H9 (cell line): ENCODE measurements at regions not wholly inside any gene's neighbourhood (a gene's known extent, or its start where the extent isn't known, plus 50 kb on each side); places are given as distances from the start of the nearest gene placed in this dataset.
A peak's percentile ranks its signal among the peaks of the same experiment; 100 is the strongest.

ENCODE experiments used
- DNase-seq: peaks from one replicate; pipeline ENCODE4 v3.0.0-alpha.2; 2017
- H2AFZ ChIP-seq: one replicate; pipeline ENCODE4 v1.6.1; 2013; ENCODE audit warnings: mild to moderate bottlenecking, low read length, control low read depth, moderate library complexity
- H2AK5ac ChIP-seq: 2 replicates; pipeline ENCODE4 v1.6.1; 2013; ENCODE audit warnings: low read length, control low read depth, mixed read lengths; ENCODE audit not compliant: insufficient read length
- H2BK120ac ChIP-seq: one replicate; pipeline ENCODE4 v1.6.1; 2013; ENCODE audit warnings: low read depth, mild to moderate bottlenecking, low read length, control low read depth, inconsistent platforms; ENCODE audit not compliant: poor library complexity, severe bottlenecking
- H2BK12ac ChIP-seq: 2 replicates; pipeline ENCODE4 v1.6.1; 2013; ENCODE audit warnings: low read length, control low read depth, mixed read lengths, low read depth; ENCODE audit not compliant: insufficient read length
- H2BK15ac ChIP-seq: 2 replicates; pipeline ENCODE4 v1.6.1; 2013; ENCODE audit warnings: low read depth, low read length, control low read depth
- H2BK20ac ChIP-seq: one replicate; pipeline ENCODE4 v1.6.1; 2013; ENCODE audit warnings: low read depth, mild to moderate bottlenecking, low read length, control low read depth, inconsistent platforms; ENCODE audit not compliant: poor library complexity, severe bottlenecking
- H2BK5ac ChIP-seq: 2 replicates; pipeline ENCODE4 v1.6.1; 2013; ENCODE audit warnings: low read length, control low read depth, mixed read lengths; ENCODE audit not compliant: insufficient read length
- H3K14ac ChIP-seq: 2 replicates; pipeline ENCODE4 v1.6.1; 2013; ENCODE audit warnings: low read length, control low read depth; ENCODE audit not compliant: insufficient read depth
- H3K18ac ChIP-seq: 2 replicates; pipeline ENCODE4 v1.6.1; 2013; ENCODE audit warnings: low read depth, mild to moderate bottlenecking, mixed read lengths, low read length, control low read depth; ENCODE audit not compliant: insufficient read length
- H3K23ac ChIP-seq: 2 replicates; pipeline ENCODE4 v1.6.1; 2013; ENCODE audit warnings: low read length, control low read depth, mixed read lengths, low read depth; ENCODE audit not compliant: insufficient read length
- H3K23me2 ChIP-seq: 2 replicates; pipeline ENCODE4 v1.6.1; 2013; ENCODE audit warnings: low read depth, mild to moderate bottlenecking, mixed read lengths, low read length, control low read depth; ENCODE audit not compliant: insufficient read length, poor library complexity, severe bottlenecking
- H3K27ac ChIP-seq: 2 replicates; pipeline ENCODE4 v1.5.1; 2013; ENCODE audit warnings: low read length, control low read depth, mixed read lengths, low read depth; ENCODE audit not compliant: insufficient read length
- H3K27me3 ChIP-seq: 2 replicates; pipeline ENCODE4 v1.6.1; 2013; ENCODE audit warnings: low read length, control low read depth, inconsistent platforms; ENCODE audit not compliant: insufficient read depth
- H3K4ac ChIP-seq: 2 replicates; pipeline ENCODE4 v1.6.1; 2013; ENCODE audit warnings: low read depth, mild to moderate bottlenecking, control low read depth, inconsistent platforms, low read length, moderate library complexity
- H3K4me1 ChIP-seq: 2 replicates; pipeline ENCODE4 v1.6.1; 2013; ENCODE audit warnings: low read length, control low read depth, inconsistent platforms; ENCODE audit not compliant: insufficient read depth
- H3K4me2 ChIP-seq: 2 replicates; pipeline ENCODE4 v1.6.1; 2013; ENCODE audit warnings: low read length, control low read depth, mixed read lengths; ENCODE audit not compliant: insufficient read length, insufficient read depth
- H3K56ac ChIP-seq: 2 replicates; pipeline ENCODE4 v1.6.1; 2013; ENCODE audit warnings: low read depth, mild to moderate bottlenecking, mixed read lengths, low read length, control low read depth; ENCODE audit not compliant: insufficient read length
- H3K79me1 ChIP-seq: 2 replicates; pipeline ENCODE4 v1.6.1; 2013; ENCODE audit warnings: low read depth, mild to moderate bottlenecking, moderate library complexity, low read length, control low read depth, inconsistent platforms; ENCODE audit not compliant: insufficient read depth, poor library complexity, severe bottlenecking
- H3K79me2 ChIP-seq: 2 replicates; pipeline ENCODE4 v1.6.1; 2013; ENCODE audit warnings: low read length, control low read depth, inconsistent platforms; ENCODE audit not compliant: insufficient read depth
- H3K9ac ChIP-seq: 2 replicates; pipeline ENCODE4 v1.6.1; 2013; ENCODE audit warnings: low read length, control low read depth, mixed read lengths; ENCODE audit not compliant: insufficient read length; ENCODE audit errors: extremely low read depth
- H3K9me3 ChIP-seq: one replicate; pipeline ENCODE4 v1.6.1; 2013; ENCODE audit warnings: low read depth, low read length, inconsistent platforms; ENCODE audit not compliant: control insufficient read depth
- H3T11ph ChIP-seq: one replicate; pipeline ENCODE4 v1.6.1; 2013; ENCODE audit warnings: mild to moderate bottlenecking, low read length, control low read depth, inconsistent platforms
- H4K20me1 ChIP-seq: one replicate; pipeline ENCODE4 v1.6.1; 2013; ENCODE audit not compliant: control insufficient read depth, insufficient read length, insufficient read depth
- H4K5ac ChIP-seq: 2 replicates; pipeline ENCODE4 v1.6.1; 2013; ENCODE audit warnings: low read depth, mild to moderate bottlenecking, mixed read lengths, low read length, control low read depth; ENCODE audit not compliant: insufficient read length
- H4K8ac ChIP-seq: replicated peaks from 2 replicates; pipeline ENCODE4 v1.6.1; 2013; ENCODE audit warnings: low read length, control low read depth, mixed read lengths, low read depth; ENCODE audit not compliant: insufficient read length
- H4K91ac ChIP-seq: 2 replicates; pipeline ENCODE4 v1.6.1; 2013; ENCODE audit warnings: low read depth, mild to moderate bottlenecking, moderate library complexity, mixed read lengths, low read length, control low read depth; ENCODE audit not compliant: insufficient read length
- H3K27ac Mint-ChIP-seq, 3 experiments: 2 replicates in 2 of 3; 3 replicates in 1 of 3; pipeline ENCODE4 v1.8.0; 2020 to 2021; ENCODE audit warnings: mixed read lengths in 3 of 3, mild to moderate bottlenecking in 1 of 3, moderate library complexity in 1 of 3
- H3K27me3 Mint-ChIP-seq: 2 replicates; pipeline ENCODE4 v1.8.0; 2021; ENCODE audit warnings: low read depth, mild to moderate bottlenecking, moderate library complexity, mixed read lengths
- H3K36me3 Mint-ChIP-seq, 3 experiments: 2 replicates in 2 of 3; 3 replicates in 1 of 3; pipeline ENCODE4 v1.8.0; 2020 to 2021; ENCODE audit warnings: low read depth in 3 of 3, mixed read lengths in 3 of 3; ENCODE audit not compliant: insufficient read depth in 1 of 3
- H3K4me1 Mint-ChIP-seq, 2 experiments: 2 replicates each; pipeline ENCODE4 v1.8.0; 2020; ENCODE audit warnings: mixed read lengths in 2 of 2
- H3K4me3 Mint-ChIP-seq, 2 experiments: 2 replicates in 1 of 2; 3 replicates in 1 of 2; pipeline ENCODE4 v1.8.0; 2020 to 2021; ENCODE audit warnings: mild to moderate bottlenecking in 2 of 2, mixed read lengths in 2 of 2, moderate library complexity in 1 of 2
- H3K9me3 Mint-ChIP-seq, 2 experiments: 2 replicates in 1 of 2; 3 replicates in 1 of 2; pipeline ENCODE4 v1.8.0; 2020; ENCODE audit warnings: mild to moderate bottlenecking in 2 of 2, mixed read lengths in 2 of 2, moderate library complexity in 1 of 2
- WGBS: extraction: QIAGEN DNeasy Blood & Tissue Kit; methylation state at CpG from one replicate; pipeline ENCODE4 v1.1.7; 2013; ENCODE audit warnings: missing lambda C conversion rate, low lambda C conversion rate, mixed read lengths; ENCODE audit not compliant: insufficient read length; ENCODE audit errors: extremely low coverage; 5-methylcytosine and 5-hydroxymethylcytosine counted together
- TF ChIP-seq, protein P1 (sequence below): fragments of 200-600 bp; sonication (generic); conservative IDR thresholded peaks from 3 replicates; pipeline ENCODE4 v1.8.0; 2021; ENCODE audit warnings: antibody characterized with exemption, mild to moderate bottlenecking

GRCh38 chr13:21319869-21320641 is 139.0 kb downstream of the ZDHHC20 start:
- H3K23ac ChIP-seq, result no peak overlapping the region
- H2BK120ac ChIP-seq, result no peak overlapping the region
- H3K23me2 ChIP-seq, result no peaks in the 10 kb centered on the region
- Mint-ChIP-seq H3K27me3 (peaks cover 8% of the 10 kb centered on the region), H3K36me3 (no peaks in the 10 kb centered on the region), H3K4me3 (no peak overlapping the region), H3K4me1 (peaks cover 2 to 6% of the 10 kb centered on the region in 2 experiments), H3K27ac (peak overlapping the region in 1 of 3 experiments; percentile 33; a peak in 2 of 7 replicates), H3K9me3 (peaks cover 0 to 4% of the 10 kb centered on the region in 2 experiments; a peak in 1 of 5 replicates)
- no peak for DNase-seq
- no peak overlapping the region for H3T11ph ChIP-seq
- H3K9me3 ChIP-seq, result no peaks in the 10 kb centered on the region
- TF ChIP-seq, protein P1, sequence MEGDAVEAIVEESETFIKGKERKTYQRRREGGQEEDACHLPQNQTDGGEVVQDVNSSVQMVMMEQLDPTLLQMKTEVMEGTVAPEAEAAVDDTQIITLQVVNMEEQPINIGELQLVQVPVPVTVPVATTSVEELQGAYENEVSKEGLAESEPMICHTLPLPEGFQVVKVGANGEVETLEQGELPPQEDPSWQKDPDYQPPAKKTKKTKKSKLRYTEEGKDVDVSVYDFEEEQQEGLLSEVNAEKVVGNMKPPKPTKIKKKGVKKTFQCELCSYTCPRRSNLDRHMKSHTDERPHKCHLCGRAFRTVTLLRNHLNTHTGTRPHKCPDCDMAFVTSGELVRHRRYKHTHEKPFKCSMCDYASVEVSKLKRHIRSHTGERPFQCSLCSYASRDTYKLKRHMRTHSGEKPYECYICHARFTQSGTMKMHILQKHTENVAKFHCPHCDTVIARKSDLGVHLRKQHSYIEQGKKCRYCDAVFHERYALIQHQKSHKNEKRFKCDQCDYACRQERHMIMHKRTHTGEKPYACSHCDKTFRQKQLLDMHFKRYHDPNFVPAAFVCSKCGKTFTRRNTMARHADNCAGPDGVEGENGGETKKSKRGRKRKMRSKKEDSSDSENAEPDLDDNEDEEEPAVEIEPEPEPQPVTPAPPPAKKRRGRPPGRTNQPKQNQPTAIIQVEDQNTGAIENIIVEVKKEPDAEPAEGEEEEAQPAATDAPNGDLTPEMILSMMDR, result no peak
- H2AFZ ChIP-seq, result no peak overlapping the region
- no peaks in the 10 kb centered on the region for H3K79me2 ChIP-seq
- no peak overlapping the region for H2BK15ac ChIP-seq
- H3K27me3 ChIP-seq, result no peaks in the 10 kb centered on the region
- no peak overlapping the region for H3K9ac ChIP-seq
- no peak overlapping the region for H2BK20ac ChIP-seq
- no peak overlapping the region for H2BK5ac ChIP-seq
- no peaks in the 10 kb centered on the region for H3K4me1 ChIP-seq
- no peak overlapping the region for H3K4me2 ChIP-seq
- H3K27ac ChIP-seq, result no peak overlapping the region
- H2BK12ac ChIP-seq, result no peak overlapping the region
- H4K5ac ChIP-seq, result no peak overlapping the region
- H4K20me1 ChIP-seq, result no peaks in the 10 kb centered on the region
- no peak overlapping the region for H2AK5ac ChIP-seq
- H4K91ac ChIP-seq, result no peak overlapping the region
- no peak overlapping the region for H3K56ac ChIP-seq
- H3K18ac ChIP-seq, result no peak overlapping the region
- H3K79me1 ChIP-seq, result no peaks in the 10 kb centered on the region
- WGBS, result no CpG with 5 or more reads among the region's 40 CpGs
- H3K4ac ChIP-seq, result no peak overlapping the region
- H3K14ac ChIP-seq, result no peak overlapping the region
- H4K8ac ChIP-seq, result no peak overlapping the region
